ENCODE measurements at regions not wholly inside any gene's neighbourhood (a gene's known extent, or its start where the extent isn't known, plus 50 kb on each side); places are given as distances from the start of the nearest gene placed in this dataset.

DNA sequence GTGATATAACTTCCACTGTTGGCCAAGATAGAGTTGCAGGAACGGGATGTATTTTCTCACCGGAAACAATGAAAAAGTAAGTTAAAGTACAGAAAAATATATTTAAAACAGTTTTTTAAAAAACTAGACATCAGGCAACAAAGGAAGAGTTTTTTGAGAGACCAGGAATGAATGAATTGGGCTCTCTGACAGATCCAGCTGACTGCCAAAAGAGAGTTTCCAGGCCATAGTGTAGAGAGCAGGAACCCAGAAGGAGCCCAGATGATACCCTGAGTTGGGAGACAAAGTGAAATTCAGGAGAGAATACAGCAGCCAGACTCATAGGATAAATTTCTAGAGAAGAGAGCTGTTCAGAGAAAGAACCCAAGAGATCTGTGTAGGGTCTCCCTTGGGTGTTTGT lies 362.6 kb upstream of the SMIM21 start:
- no peak for DNase-seq

DNA sequence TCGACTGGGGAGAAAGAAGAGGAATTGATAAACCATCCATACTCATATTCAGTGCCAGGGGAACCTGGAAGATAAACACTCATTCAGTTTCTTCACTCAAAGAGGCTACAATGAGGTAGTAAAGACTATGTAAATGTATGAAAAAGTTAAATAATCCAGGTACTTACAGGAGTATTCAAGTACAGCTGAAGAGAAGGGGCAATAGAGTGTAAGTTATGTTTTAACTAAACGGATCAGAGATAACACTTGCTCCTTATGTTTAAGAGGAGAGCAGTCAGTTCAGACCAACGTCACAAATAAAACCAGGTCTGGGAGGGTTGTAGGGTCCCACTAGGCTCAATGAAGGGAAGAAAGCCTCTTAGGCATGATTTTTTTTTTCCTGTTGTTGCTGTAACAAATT lies 358.3 kb upstream of the SMIM21 start:
- no peak for DNase-seq

DNA sequence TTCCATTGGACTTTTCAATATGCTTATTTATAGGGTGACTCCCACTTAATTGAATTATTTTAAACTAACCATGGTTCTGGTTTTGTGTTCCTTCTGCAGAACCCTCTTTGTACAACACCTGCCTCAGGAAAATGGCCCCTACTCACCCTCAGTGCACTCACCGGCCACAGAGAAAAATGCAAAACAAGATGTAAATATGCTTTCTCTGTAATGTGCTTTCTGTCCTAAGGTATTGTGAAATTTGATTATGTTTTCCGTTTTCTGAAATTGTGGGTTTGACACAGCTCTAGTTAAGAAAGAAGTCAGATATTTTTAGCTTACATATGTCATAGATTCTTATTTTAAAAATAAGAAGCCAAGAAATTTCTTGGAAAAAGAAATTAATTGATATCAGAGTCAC lies 357.7 kb upstream of the SMIM21 start:
- DNase-seq: no peak

DNA sequence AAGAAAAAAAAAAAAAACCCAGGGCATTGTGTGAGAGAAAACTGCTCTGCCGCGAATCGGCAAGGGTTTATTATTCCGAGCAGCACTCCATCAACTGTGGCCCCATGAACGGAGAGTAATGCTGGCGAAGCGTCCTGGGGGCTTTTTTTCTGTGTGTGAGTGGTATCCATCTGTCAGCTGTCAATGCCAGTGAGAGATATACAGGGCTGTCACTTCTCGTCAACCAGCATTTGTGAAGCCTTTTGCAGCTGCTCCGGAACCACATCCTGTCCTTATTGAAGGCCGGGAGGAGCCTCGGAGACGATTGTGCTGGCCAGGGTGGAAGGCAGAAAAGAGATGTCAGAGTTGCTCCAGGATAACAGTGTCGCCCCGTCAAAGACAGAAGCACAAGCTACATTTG lies 356.9 kb upstream of the SMIM21 start:
- no peak for DNase-seq

GRCh38 chr18:75783566-75784281 lies 356.2 kb upstream of the SMIM21 start:
- DNase-seq: no peak

DNA sequence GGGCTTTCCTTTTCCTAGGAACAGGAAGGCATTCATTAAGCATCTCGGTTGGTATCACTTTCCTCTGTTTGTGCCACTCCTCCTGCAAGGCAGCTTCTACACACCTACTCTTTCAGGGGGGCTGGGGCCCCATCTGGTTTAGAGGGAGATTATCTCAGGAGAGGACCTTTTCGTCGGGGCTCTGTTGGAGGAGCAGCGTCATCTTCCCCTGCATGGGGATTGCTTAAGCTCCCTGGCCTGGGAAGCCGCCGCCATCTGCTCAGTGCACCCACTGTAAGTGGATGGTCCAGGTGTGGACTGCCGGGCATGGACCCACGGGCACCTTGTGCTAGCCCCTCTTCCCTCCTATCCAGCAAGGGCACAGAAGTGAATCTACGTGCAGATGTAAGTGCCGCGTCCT lies 355.3 kb upstream of the SMIM21 start:
- DNase-seq: no peak

DNA sequence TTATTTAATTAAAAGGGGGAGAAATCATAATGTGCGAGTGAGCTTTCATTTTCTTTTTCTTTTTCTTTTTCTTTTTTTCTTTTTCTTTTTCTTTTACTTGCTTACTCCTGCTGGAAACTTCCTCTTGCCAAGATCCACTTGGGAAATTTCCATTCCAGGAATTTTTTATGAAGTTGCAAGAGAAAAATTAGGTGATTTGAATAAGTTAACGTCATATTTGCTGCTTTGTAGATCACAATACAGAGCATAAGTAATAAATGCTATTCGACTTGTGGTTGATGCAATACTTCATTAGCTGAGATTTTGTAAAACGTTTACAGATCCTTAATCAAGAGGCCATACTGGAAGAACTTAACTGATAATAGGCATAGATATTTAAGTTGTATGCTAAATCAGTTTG lies 354.7 kb upstream of the SMIM21 start:
- DNase-seq: no peak

DNA sequence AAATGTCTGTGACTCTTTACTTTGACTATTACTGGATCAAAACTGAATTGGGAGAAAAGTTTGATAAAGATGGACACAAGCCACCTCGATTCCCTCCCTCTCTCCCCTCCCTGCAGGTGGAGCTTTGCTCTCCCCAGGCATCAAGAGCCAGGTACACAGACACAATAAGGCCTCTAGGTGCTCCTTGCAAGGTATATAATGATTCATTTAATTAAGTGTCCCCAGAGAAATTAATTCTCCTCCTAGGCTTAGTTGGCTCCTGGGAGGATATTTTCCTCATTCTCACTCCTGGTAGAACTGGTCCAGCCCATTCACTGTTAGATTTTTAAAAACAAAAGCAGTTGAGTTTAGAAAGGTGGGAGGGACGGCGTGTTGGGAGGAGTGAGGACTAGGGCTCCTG lies 352.4 kb upstream of the SMIM21 start:
- no peak for DNase-seq

GRCh38 chr18:75779450-75779849 lies 351.9 kb upstream of the SMIM21 start:
- DNase-seq: no peak

DNA sequence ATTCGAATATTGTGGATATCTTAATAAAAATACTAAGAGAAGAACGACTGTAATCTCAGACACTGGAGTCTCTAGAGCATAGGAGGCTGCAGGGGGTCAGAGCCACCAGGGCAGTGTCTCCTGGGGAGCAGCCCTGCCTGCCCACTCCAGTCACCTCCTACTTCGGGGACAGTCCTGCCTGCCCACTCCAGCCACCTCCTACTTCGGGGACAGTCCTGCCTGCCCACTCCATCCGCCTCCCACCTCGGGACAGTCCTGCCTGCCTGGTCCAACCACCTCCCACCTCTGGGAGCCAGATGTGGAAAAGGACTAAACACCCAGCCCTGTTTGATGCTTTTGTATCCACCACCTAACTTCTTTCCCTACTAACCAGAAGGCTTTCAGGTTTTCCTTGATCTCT lies 350.1 kb upstream of the SMIM21 start:
- no peak for DNase-seq

DNA sequence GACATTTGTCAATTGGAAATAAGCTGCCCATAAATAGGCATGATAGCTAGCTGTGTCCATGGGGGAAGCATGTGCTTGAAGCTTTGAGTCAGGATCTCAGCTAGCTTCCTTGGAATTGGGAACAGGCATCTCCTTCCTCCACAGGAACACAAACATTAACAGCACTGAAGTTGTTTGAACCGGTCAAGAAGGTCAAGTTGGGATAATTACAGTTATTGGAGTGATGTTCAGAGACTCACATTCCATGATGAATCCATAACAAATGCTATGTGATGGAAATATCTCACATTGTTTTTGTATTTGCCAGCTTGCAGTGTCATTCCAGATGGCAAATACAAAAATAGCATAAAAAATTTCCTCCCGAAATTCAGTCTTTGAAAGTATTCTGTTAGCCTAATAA lies 347.6 kb upstream of the SMIM21 start:
- no peak for DNase-seq

GRCh38 chr18:75773618-75774017 lies 346.1 kb upstream of the SMIM21 start:
- DNase-seq: no peak

DNA sequence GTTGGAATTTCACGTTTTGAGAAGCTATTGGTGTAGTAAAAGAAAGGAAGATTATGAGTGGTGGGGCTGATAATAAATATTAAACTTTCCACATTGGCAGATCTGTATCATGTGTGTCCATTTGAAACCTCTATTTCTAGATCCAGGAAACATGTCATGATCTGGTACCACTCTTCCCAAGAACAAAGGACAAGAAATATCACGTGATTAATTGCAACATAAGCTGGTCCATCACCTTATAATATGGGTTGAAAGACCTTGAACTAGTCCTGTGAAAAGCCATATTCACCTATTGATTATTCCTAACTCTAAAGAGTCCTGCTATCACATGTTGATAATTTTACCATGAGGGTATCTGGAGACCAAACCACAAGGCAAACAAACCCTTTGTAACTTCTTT lies 335.3 kb upstream of the SMIM21 start:
- no peak for DNase-seq

DNA sequence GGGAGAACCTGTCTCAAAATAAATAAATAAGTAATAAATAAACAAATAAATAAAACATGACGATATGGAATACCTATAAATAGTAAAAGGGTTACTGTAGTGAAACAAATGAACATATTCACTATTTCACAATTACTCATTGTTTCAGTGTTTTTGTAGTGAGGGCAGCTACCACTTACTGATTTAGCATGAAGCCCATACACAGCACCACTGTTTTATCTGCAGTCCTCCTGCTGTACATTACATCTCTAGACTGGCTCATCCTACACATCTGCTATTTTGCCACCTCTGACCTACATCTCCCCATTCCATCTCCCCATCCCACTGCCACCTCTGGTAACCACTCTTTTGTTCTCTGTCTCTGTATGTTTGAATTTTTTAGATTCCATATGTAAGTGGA lies 332.7 kb upstream of the SMIM21 start:
- no peak for DNase-seq

- DNase-seq: no peak
Observed at GRCh38 chr18:75757951-75758350, 330.4 kb upstream of the SMIM21 start.

GRCh38 chr18:75754433-75754832 lies 326.9 kb upstream of the SMIM21 start:
- no peak for DNase-seq

GRCh38 chr18:75753753-75754152 lies 326.2 kb upstream of the SMIM21 start:
- no peak for DNase-seq

- DNase-seq: no peak
Observed at GRCh38 chr18:75752740-75753263, 325.3 kb upstream of the SMIM21 start.

DNA sequence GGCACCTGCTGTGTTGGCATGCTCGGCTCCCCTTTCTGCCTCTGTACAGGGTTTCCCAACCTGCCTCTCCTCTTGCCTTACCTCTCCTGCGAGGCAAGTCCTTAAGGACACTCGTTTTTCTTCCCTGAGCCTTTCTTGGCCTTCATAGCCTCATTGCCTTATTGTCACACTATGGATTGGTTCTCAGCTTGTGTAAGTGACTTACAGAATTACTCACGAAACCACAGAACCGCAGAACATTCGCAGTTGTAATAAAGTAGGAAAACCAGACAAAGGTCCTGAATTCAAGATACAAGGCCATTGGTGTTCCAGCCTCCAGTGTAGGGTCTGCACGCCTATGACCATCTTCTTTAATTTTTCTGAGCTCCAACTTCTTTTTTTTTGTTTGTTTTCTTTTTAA lies 317.6 kb upstream of the SMIM21 start:
- DNase-seq: no peak

DNA sequence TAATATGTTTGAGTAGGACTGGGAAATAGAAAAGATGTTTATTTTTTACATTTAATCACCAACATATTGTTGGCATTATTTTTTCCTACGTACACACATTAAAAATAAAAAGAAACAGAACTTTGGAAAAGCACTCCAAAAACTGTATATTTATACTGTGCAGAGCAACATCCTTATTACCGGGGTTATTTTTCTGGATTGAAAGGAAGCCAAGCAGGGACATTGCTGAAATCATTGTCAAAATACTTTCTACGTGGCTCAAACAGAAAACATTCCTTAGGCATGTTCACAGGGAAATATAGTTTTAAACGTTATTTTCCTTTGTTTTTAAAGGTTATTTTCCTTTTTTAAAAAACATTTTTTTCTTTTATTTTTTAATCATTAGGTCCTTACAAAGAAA lies 315.0 kb upstream of the SMIM21 start:
- DNase-seq: no peak

DNA sequence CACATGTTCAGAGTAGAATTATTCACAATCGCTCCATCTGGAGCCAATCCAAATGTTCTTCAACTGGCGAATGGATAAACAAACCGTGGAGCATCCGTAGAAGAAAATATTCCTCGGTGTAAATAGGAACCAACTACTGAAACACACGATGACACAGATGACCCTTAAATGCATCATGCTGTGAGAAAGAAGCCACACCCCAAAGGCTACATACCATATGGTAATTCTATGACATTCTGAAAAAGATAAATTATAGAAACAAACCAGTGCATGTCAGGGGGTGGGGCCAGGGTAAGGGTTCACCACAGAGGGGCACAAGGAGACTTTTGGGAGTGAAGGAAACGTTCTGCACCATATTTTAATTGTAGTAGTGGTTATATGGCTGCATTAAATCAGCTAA lies 312.2 kb upstream of the SMIM21 start:
- DNase-seq: no peak

DNA sequence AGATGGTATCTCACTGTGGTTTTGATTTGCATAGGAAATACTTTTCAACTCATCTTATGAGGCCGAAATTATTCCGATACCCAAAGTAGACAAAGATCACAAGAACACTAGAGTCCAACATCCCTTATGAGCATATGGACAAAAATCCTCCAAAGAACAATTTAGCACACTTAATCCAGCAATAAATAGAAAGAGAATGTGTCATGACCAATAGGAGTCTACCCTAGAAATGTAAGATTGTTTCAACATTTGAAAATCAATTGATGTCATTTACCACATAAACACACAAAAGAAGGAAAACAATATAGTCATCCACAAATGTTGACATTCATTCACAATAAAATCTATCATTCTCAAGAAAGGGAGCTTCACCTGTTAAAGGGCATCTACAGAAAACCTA lies 307.8 kb upstream of the SMIM21 start:
- DNase-seq: no peak

- DNase-seq: no peak
Observed at GRCh38 chr18:75730249-75730648, 302.7 kb upstream of the SMIM21 start.

- no peak for DNase-seq
Observed at GRCh38 chr18:75728621-75729020, 301.1 kb upstream of the SMIM21 start.

- DNase-seq: no peak
Observed at GRCh38 chr18:75727456-75727855, 300.0 kb upstream of the SMIM21 start.
